HCT116 (cell line): ENCODE measurements at regions not wholly inside any gene's neighbourhood (a gene's known extent, or its start where the extent isn't known, plus 50 kb on each side); places are given as distances from the start of the nearest gene placed in this dataset.

Source experiments
- ATAC-seq: fragments of 200-7000 bp; cut with Tn5 transposase; 2 replicates; pipeline ENCODE4 v1.9.1; 2020; ENCODE audit warnings: mild to moderate bottlenecking, moderate library complexity
- BruUV-seq: library from RNA; stranded (reverse); fragments of 400-500 nt; replicated peaks from 2 replicates; lab custom pipeline; 2021; lab: Mats Ljungman, UMichigan
- CTCF ChIA-PET: fragments of 300-600 bp; sonication (Branson Sonifier 250); formaldehyde crosslinking; loops from one replicate; lab custom pipeline; 2021; ENCODE audit warnings: antibody characterized with exemption; lab: Charles Lee
- POLR2A ChIA-PET: fragments of 300-600, 350-600 bp; sonication (Branson Sonifier 250); formaldehyde crosslinking; loops from one replicate; lab custom pipeline; 2021; ENCODE audit warnings: antibody characterized with exemption; lab: Charles Lee
- RAD21 ChIA-PET, 2 experiments: fragments of 300-600 bp; sonication (Branson Sonifier 250); formaldehyde crosslinking; loops; one replicate each; lab custom pipeline; 2023; ENCODE audit warnings: low total read pairs in 2 of 2; ENCODE audit not compliant: uncharacterized antibody in 2 of 2, unreplicated experiment in 2 of 2, low non-redundant PET in 1 of 2; lab: Charles Lee
- DNase-seq: peaks from one replicate; pipeline ENCODE4 v3.0.0-alpha.2; 2010; ENCODE audit warnings: low read depth, low spot score
- H2AFZ ChIP-seq: fragments of 200-600 bp; shearing (Covaris generic), sonication (generic); 2 replicates; pipeline ENCODE4 v1.6.1; 2017; ENCODE audit warnings: low read depth, mixed run types, mixed read lengths, antibody characterized with exemption, low read length; ENCODE audit not compliant: poor library complexity, severe bottlenecking
- H3K27ac ChIP-seq: 2 replicates; pipeline ENCODE4 v1.5.1; 2012; ENCODE audit warnings: low read depth, low read length
- H3K27me3 ChIP-seq: fragments of 200-600 bp; sonication (generic); 2 replicates; pipeline ENCODE4 v1.6.1; 2016; ENCODE audit warnings: mixed run types, low read length, mixed read lengths; ENCODE audit not compliant: insufficient read depth
- H3K36me3 ChIP-seq, 2 experiments: fragments of 200-500 bp in 1 of 2; fragments of 200-600 bp in 1 of 2; sonication (Bioruptor generic) in 1 of 2; sonication (generic) in 1 of 2; 2 replicates each; pipeline versions ENCODE4 v1.5.1 to v1.6.1; 2014 to 2016; ENCODE audit warnings: low read length in 2 of 2, inconsistent platforms in 1 of 2, mixed read lengths in 1 of 2, mixed run types in 1 of 2; ENCODE audit not compliant: insufficient read depth in 2 of 2, control insufficient read depth in 1 of 2
- H3K4me1 ChIP-seq, 2 experiments: fragments of 200-600 bp in 1 of 2; sonication (generic) in 1 of 2; 2 replicates each; pipeline versions ENCODE4 v1.5.1 to v1.6.1; 2012 to 2017; ENCODE audit warnings: low read length in 2 of 2, inconsistent platforms in 1 of 2, mild to moderate bottlenecking in 1 of 2, mixed read lengths in 1 of 2, mixed run types in 1 of 2, moderate library complexity in 1 of 2; ENCODE audit not compliant: insufficient read depth in 2 of 2, control insufficient read depth in 1 of 2
- H3K4me2 ChIP-seq: fragments of 200-600 bp; sonication (generic); 2 replicates; pipeline ENCODE4 v1.6.1; 2017; ENCODE audit warnings: mixed run types, low read length, mixed read lengths
- H3K4me3 ChIP-seq, 2 experiments: fragments of 200-600 bp in 1 of 2; sonication (generic) in 1 of 2; replicated peaks in 1 of 2; 2 replicates each; pipeline ENCODE4 v1.5.1; 2011 to 2016; ENCODE audit warnings: low read length in 2 of 2, control low read depth in 1 of 2, low read depth in 1 of 2, mild to moderate bottlenecking in 1 of 2, mixed read lengths in 1 of 2, mixed run types in 1 of 2
- H3K79me2 ChIP-seq: fragments of 200-600 bp; sonication (generic); 2 replicates; pipeline ENCODE4 v1.6.1; 2017; ENCODE audit warnings: mild to moderate bottlenecking, mixed run types, low read length, moderate library complexity, mixed read lengths; ENCODE audit not compliant: insufficient read depth
- H3K9ac ChIP-seq: fragments of 200-600 bp; sonication (generic); 2 replicates; pipeline ENCODE4 v1.6.1; 2016; ENCODE audit warnings: low read length, mixed read lengths
- H3K9me2 ChIP-seq: fragments of 200-600 bp; sonication (generic), shearing (Covaris generic); 2 replicates; pipeline ENCODE4 v1.6.1; 2017; ENCODE audit warnings: mixed run types, mild to moderate bottlenecking, moderate library complexity; ENCODE audit not compliant: insufficient read depth
- H3K9me3 ChIP-seq, 2 experiments: fragments of 200-500 bp in 1 of 2; fragments of 200-600 bp in 1 of 2; sonication (Bioruptor generic) in 1 of 2; sonication (generic) in 1 of 2; 2 replicates each; pipeline ENCODE4 v1.6.1; 2014 to 2017; ENCODE audit warnings: low read length in 2 of 2, mixed read lengths in 2 of 2, inconsistent platforms in 1 of 2, low read depth in 1 of 2, mild to moderate bottlenecking in 1 of 2, mixed run types in 1 of 2, moderate library complexity in 1 of 2; ENCODE audit not compliant: control insufficient read depth in 1 of 2, insufficient read depth in 1 of 2
- H4K20me1 ChIP-seq: fragments of 200-600 bp; sonication (generic), shearing (Covaris generic); 2 replicates; pipeline ENCODE4 v1.6.1; 2017; ENCODE audit warnings: mixed run types, mild to moderate bottlenecking, moderate library complexity; ENCODE audit not compliant: insufficient read depth
- ATF3 ChIP-seq: IDR thresholded peaks from 2 replicates; pipeline ENCODE4 v1.6.1; 2012
- CBX3 ChIP-seq: IDR thresholded peaks from 2 replicates; pipeline ENCODE4 v1.6.1; 2012; ENCODE audit warnings: low read depth
- CEBPB ChIP-seq: IDR thresholded peaks from 2 replicates; pipeline ENCODE4 v1.6.1; 2012; ENCODE audit warnings: low read depth
- CTCF ChIP-seq, 3 experiments: fragments of 200-600 bp in 1 of 3; sonication (generic) in 1 of 3; IDR thresholded peaks in 2 of 3; conservative IDR thresholded peaks in 1 of 3; 2 replicates each; pipeline ENCODE4 v1.5.1; 2012 to 2017; ENCODE audit warnings: low read depth in 2 of 3, low read length in 2 of 3, antibody characterized with exemption in 1 of 3, borderline replicate concordance in 1 of 3, control low read depth in 1 of 3, mild to moderate bottlenecking in 1 of 3, mixed read lengths in 1 of 3, mixed run types in 1 of 3, moderate library complexity in 1 of 3; ENCODE audit not compliant: insufficient read depth in 1 of 3
- EGR1 ChIP-seq: IDR thresholded peaks from 2 replicates; pipeline ENCODE4 v1.6.1; 2012; ENCODE audit warnings: low read depth
- ELF1 ChIP-seq: IDR thresholded peaks from 2 replicates; pipeline ENCODE4 v1.6.1; 2012; ENCODE audit warnings: low read depth, borderline replicate concordance
- EZH2 ChIP-seq: fragments of 200-600 bp; sonication (generic); IDR thresholded peaks from 2 replicates; pipeline ENCODE4 v1.6.1; 2017; ENCODE audit warnings: antibody characterized with exemption, mixed run types
- EZH2phosphoT487 ChIP-seq: fragments of 200-600 bp; IDR thresholded peaks from 2 replicates; pipeline ENCODE4 v1.6.1; 2018; ENCODE audit warnings: antibody characterized with exemption, borderline replicate concordance
- FOSL1 ChIP-seq: IDR thresholded peaks from 2 replicates; pipeline ENCODE4 v1.6.1; 2012; ENCODE audit warnings: low read depth
- JUND ChIP-seq: IDR thresholded peaks from 2 replicates; pipeline ENCODE4 v1.6.1; 2012
- POLR2A ChIP-seq: IDR thresholded peaks from 2 replicates; pipeline ENCODE4 v1.7.0; 2011; ENCODE audit warnings: borderline replicate concordance; ENCODE audit not compliant: insufficient read depth, insufficient read length; ENCODE audit errors: extremely low read depth
- RAD21 ChIP-seq: IDR thresholded peaks from 2 replicates; pipeline ENCODE4 v1.6.1; 2012; ENCODE audit warnings: low read depth, mild to moderate bottlenecking
- REST ChIP-seq: IDR thresholded peaks from 2 replicates; pipeline ENCODE4 v1.6.1; 2012; ENCODE audit warnings: low read depth
- SP1 ChIP-seq: IDR thresholded peaks from 2 replicates; pipeline ENCODE4 v1.6.1; 2012; ENCODE audit warnings: low read depth
- SRF ChIP-seq: IDR thresholded peaks from 2 replicates; pipeline ENCODE4 v1.6.1; 2012; ENCODE audit warnings: low read depth
- TCF7L2 ChIP-seq: IDR thresholded peaks from 2 replicates; pipeline ENCODE4 v1.7.0; 2011; ENCODE audit warnings: borderline replicate concordance, inconsistent platforms; ENCODE audit not compliant: insufficient read depth, insufficient read length; ENCODE audit errors: extremely low read depth
- YY1 ChIP-seq: IDR thresholded peaks from 2 replicates; pipeline ENCODE4 v1.6.1; 2011; ENCODE audit warnings: low read length, low read depth, moderate library complexity, mild to moderate bottlenecking; ENCODE audit not compliant: insufficient replicate concordance; ENCODE audit errors: extremely low read depth
- intact Hi-C: fragments of 100-400 bp; cut with micrococcal nuclease; formaldehyde crosslinking; loops from 2 replicates; pipeline ENCODE4 v1.10.0; 2022

- Histone ChIP-seq H3K27me3 (no peaks in the 10 kb centered on the region; the same call in 1 of the 2 replicates), H3K4me3 (no peak overlapping the region), H2AFZ (no peak overlapping the region), H4K20me1 (no peaks in the 10 kb centered on the region), H3K9ac (no peak overlapping the region), H3K27ac (no peak overlapping the region), H3K9me2 (no peaks in the 10 kb centered on the region), H3K79me2 (no peaks in the 10 kb centered on the region), H3K4me1 (no peaks in the 10 kb centered on the region), H3K4me2 (no peak overlapping the region), H3K9me3 (no peaks in the 10 kb centered on the region), H3K36me3 (no peaks in the 10 kb centered on the region)
- intact Hi-C loops = no loop called here
- no peak for TF ChIP-seq SP1
- TF ChIP-seq RAD21 = no peak
- no peak for TF ChIP-seq CTCF (IDR thresholded peaks at IDR 0.05 in 2 of 3, conservative IDR thresholded peaks at IDR 0.05 in 1 of 3; ENCODE audit: borderline replicate concordance in 1 of 3, insufficient read depth in 1 of 3, low read depth in 2 of 3, low read length in 2 of 3)
- TF ChIP-seq JUND = no peak
- ChIA-PET RAD21 (no interaction called here), CTCF (no interaction called here), POLR2A (no interaction called here)
- no TSS peak for BruUV-seq
- DNase-seq (no peak), ATAC-seq (no peak)
These were observed 251.0 kb downstream of the RPLP1 start for GRCh38 chr15:69703532-69704187.

- H3K79me2 ChIP-seq = no peaks in the 10 kb centered on the region
- H3K27ac ChIP-seq = no peak overlapping the region
- H3K9ac ChIP-seq = no peak overlapping the region
- H3K4me2 ChIP-seq = no peak overlapping the region
- no peaks in the 10 kb centered on the region for H3K4me1 ChIP-seq
- H3K9me2 ChIP-seq = no peaks in the 10 kb centered on the region
- ChIA-PET CTCF (no interaction called here), RAD21 (no interaction called here), POLR2A (no interaction called here)
- DNase-seq (no peak), ATAC-seq (no peak)
- H3K27me3 ChIP-seq = no peaks in the 10 kb centered on the region
- H4K20me1 ChIP-seq = no peaks in the 10 kb centered on the region
- intact Hi-C loops = no loop called here
- BruUV-seq = no TSS peak
- no peaks in the 10 kb centered on the region for H3K9me3 ChIP-seq
- H3K36me3 ChIP-seq = no peaks in the 10 kb centered on the region
- H2AFZ ChIP-seq = no peak overlapping the region
- H3K4me3 ChIP-seq = no peak overlapping the region
- no peak for TF ChIP-seq ATF3
- TF ChIP-seq ELF1 = no peak
- TF ChIP-seq JUND = no peak
- no peak for TF ChIP-seq EZH2
- TF ChIP-seq REST = no peak
- no peak for TF ChIP-seq CEBPB
- TF ChIP-seq YY1 = no peak
- no peak for TF ChIP-seq TCF7L2
- no peak for TF ChIP-seq POLR2A
- no peak for TF ChIP-seq EZH2phosphoT487
- no peak for TF ChIP-seq CBX3
- TF ChIP-seq FOSL1 = no peak
- no peak for TF ChIP-seq EGR1
- no peak for TF ChIP-seq SRF
These were observed 251.6 kb downstream of the RPLP1 start for GRCh38 chr15:69704229-69704628.
